HT1080 (cell line): ENCODE measurements at regions not wholly inside any gene's neighbourhood (a gene's known extent, or its start where the extent isn't known, plus 50 kb on each side); places are given as distances from the start of the nearest gene placed in this dataset.
"Not testable (repeated sequence)": the region's sequence is repeated elsewhere in the genome, so short reads cannot be mapped to it uniquely, and the experiment has no call there.

ENCODE experiments used
- DNase-seq: peaks from one replicate; pipeline ENCODE4 v3.0.0-alpha.2; 2015; ENCODE audit warnings: low read depth

DNA sequence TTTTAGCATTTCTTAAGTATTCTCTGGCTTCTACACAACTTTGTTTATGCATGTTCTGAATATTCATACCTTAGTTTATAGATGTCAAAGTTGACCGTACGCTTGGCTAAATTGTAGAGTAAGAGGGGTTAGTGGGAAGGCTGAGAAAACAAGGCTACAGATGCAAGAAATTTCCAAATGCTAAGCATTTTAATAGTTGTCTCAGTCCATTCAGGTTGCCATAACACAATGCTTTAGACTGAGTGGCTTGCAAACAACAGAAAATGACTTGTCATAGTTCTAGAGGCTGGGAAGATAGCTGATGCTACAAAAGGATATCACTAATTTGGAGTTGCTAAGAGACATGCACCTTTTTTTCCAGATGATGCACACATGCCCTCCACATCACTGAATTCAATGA, 53.0 kb upstream of the C1QTNF3 start:
- DNase-seq = not testable (repeated sequence)

DNA sequence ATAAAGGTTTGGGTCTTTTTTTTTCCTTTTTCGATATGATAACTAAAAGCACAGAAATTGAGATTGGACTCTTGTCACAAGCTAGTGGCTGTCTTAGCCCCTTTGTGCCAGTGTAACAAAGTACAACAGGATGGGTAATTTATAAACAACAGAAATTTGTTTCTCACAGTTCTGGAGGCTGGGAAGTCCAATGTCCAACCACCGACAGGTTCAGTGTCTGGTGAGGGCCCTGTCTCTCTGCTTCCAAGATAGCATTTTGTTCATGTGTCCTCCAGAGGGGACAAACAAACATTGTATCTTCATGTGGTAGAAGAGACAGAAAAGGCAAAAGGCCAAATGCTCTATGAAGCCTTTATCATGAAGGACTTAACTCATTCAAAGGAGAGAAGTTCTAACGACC, 56.9 kb upstream of the C1QTNF3 start:
- not testable (repeated sequence) for DNase-seq

DNA sequence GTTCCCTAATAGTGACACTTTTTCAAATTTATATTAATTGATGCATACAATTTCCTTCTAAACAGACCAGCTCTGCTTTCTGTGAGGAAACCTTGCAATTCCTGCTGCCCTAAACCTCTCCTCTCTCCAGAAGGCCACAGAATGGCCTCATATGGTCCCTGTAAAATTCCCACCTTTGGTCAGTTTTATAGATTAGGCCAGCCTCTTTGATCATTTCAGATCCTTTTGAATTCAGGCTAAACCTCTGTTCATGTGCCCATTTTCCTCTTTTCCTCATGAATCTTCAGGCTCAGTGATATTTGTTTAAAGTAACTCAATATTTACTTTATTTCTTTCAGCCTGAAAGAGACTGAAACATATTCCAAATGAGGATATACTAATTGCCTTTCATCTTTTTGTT, 58.6 kb upstream of the C1QTNF3 start:
- DNase-seq = not testable (repeated sequence)

DNA sequence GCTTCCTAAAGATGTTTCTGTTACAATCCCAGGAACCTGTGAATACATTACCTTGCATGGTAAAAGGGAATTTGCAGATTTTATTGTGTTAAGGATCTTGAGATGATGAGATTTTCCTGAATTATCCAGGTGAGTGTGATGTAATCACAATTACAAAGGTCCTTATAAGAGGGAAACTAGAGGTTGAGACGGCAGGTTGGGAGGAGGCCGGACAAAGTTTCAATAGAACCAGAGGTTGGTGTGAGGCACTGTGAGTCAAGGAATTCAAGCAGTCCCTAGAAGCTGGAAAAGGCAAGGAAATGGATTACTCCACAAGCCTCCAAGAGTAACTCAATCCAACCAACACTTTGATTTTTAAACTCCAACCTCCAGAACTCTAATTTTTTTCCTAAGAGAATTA, 65.9 kb upstream of the C1QTNF3 start:
- DNase-seq = not testable (repeated sequence)

DNA sequence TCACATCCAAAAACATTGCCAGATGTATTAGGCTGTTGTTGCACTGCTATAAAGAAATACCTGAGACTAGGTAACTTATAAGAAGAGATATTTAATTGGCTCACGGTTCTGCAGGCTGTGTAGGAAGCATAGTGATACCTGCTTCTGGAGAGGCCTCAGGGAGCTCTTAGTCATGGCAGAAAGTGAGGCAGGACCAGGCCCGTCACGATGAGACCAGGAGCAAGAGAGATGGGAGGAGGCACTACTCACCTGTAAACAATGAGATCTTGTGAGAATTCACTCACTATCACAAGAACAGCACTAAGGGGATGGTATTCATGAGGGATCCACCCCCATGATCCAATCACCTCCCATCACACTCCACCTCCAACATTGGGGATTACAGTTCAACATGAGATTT, 81.3 kb upstream of the C1QTNF3 start:
- DNase-seq = not testable (repeated sequence)

DNA sequence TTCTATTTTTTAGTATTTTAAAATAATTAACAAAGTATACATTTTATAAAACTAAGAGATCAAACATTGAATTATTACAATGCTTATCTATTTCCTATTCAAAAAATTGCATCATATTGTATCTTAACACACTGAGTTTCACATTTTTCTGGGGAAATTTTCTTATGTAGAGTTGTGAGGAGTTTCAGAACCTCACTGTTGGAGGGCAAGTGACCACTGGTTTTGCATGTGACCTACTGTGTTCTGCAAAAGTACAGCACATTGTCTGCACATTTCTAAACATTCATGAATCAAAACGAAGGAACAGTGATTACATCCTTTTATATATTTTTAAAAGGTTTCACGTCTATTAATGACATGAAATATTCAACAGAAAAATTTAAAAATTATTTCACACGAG, 82.3 kb upstream of the C1QTNF3 start:
- DNase-seq = not testable (repeated sequence)

DNA sequence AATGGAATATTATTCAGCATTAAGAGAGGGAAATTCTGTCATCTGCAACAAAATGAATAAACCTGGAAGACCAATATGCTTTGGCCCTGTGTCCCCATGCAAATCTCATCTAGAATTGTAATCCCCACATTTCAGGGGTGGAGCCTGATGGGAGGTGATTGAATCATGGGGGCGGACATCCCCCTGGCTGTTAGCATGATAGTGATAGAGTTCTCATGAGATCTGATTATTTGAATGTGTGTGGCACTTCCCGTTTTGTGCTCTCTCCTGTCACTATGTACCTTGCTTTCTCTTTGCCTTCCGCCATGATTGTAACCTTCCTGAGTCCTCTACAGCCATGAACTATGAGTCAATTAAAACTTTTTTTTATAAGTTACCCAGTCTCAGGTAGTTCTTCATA, 83.7 kb upstream of the C1QTNF3 start:
- not testable (repeated sequence) for DNase-seq

DNA sequence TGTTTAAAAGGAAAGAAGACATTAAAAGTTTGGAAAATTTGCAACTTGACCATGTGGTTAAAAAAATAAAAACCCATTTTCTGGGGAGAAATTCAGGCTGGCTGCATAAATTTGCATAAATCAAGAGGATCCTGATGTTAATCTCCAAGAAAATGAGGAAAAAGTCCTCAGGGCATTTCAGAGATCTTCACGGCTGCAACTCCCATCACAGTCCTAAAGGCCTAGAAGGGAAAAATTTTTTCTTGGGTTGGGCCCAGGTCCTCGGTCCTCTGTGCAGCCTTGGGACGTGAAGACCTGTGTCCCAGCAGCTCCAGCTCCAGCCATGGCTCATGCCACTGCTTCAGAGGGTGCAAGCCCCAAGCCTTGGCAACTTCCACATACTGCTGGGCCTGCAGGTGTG, 84.8 kb upstream of the C1QTNF3 start:
- DNase-seq = not testable (repeated sequence)

DNA sequence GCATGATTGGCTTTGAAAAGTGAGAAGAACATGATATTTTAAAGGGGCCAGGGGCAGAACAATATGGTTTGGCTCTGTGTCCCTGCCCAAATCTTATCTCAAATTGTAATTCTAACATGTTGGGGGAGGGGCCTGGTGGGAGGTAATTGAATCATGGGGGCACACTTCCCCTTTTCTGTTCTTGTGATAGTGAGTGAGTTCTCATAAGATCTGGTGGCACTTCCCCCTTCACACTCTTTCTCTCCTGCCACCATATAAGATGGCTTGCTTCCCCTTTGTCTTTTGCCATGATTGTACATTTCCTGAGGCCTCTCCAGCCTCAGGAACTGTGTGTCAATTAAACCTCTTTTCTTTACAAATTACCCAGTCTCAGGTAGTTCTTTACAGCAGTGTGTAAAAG, 85.9 kb upstream of the C1QTNF3 start:
- not testable (repeated sequence) for DNase-seq

DNA sequence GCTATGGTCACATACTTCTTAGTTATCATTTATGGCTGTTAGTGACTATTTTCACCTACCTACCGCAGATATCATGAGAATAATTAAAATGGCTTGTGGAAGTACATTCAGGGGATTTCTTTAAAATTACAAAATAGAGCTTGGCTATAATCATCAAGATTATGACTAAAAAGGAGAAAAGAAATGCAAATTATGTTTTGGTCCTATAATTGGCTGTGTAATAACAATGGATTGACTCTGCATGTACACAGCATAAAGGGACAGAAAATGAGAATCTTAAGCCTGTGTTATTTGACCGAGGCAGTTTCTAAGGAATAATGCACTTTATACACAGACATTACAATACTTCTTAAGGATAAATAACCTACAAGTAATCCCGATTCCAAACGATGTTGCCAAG, 112.0 kb upstream of the C1QTNF3 start:
- DNase-seq = not testable (repeated sequence)

DNA sequence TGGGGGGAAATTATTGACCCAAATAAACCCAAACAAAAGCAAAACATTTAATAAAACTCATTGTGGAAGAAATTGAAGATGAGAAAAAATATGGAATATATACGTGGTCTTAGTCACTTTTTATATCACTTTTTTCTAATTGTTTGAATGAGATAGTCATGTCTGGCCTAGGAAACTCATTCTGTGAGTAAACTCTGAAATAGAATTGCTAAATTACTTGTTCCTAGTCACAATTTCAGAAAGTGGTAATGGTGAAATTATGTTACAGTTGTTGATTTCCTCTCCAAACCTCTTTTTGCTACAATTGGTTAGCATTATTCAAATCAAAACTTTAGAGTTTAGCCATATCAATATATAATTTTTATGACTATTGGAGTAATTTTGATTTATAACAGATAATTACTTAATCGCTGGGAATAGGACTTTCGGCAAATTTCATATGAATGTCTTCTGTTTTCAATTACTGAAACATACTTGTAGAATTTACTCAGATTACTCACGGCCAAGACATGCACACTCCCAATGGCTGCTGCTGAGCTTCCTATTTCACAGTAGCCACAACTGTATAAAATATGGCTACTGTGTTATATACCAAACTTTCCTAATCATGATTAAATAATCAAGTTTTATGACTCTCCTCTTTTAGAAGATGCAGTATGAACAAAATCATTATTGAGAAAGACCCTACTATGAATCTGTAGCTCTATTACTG, 113.8 kb upstream of the C1QTNF3 start:
- not testable (repeated sequence) for DNase-seq

DNA sequence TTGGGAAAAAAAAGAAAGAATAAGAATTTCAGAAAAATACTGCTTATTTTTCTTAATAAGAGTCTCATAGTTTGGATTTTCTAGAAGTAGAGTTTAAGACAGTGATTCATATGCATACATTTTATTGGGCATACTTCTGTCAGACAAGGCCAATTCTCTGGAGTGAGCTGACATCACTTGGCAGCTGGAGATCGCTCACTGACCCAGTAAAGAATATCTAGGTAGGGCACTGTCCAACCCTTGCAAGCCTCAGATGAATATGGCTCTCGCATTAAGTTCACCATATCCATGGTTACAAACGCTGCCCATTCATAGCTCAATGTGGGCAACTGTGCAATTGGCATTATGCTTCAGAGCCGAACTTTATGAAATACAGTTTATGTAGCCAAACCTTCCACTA, 117.9 kb upstream of the C1QTNF3 start:
- not testable (repeated sequence) for DNase-seq

DNA sequence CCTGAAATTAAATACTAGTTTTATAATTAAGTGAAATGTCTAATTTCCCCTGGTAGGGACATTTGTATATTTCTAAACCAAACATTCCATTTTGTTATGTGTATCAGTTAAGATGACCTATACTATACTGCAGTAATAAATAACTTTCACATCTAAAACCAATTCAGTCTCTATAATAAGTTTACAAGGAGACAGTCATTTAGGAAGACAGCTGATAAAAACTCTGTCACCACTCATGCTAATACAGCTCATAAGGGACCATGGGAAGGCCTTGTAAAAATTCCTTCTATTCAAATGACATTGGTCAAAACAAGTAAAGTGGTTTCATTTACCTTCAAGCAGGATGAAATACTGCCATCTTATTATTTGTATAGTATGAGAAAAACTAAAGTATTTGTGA, 128.4 kb upstream of the C1QTNF3 start:
- not testable (repeated sequence) for DNase-seq

DNA sequence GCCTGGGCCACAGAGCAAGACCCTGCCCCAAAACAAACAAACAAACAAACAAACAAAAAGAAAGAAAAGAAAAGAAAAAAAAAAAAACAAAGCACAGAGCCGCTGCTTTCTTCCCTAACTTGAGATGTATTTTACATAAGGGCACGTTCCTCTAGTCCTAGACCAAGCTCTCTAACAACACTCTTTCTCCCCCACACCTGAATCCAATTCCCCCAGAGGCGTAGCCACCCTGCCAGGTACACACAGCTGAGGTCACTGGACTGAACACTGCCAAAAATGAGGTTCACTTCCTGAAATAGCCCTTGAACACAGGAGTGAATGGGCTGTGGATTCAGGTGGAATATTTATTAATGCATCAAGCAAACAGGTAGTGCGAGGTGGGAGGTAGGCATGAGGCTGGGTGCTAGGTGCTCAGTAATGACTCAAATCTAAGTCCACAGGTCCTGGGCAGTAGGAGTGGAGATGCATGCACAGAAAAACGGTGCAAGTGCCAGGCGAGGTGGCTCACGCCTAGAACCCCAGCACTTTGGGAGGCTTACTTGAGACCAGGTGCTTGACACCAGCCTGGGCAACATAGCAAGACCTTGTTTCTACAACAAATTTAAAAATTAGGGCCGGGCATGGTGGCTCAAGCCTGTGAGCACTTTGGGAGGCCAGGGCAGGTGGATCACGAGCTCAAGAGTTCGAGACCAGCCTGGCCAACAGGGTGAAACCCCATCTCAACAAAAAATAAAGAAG, 136.6 kb upstream of the C1QTNF3 start:
- DNase-seq = not testable (repeated sequence)

DNA sequence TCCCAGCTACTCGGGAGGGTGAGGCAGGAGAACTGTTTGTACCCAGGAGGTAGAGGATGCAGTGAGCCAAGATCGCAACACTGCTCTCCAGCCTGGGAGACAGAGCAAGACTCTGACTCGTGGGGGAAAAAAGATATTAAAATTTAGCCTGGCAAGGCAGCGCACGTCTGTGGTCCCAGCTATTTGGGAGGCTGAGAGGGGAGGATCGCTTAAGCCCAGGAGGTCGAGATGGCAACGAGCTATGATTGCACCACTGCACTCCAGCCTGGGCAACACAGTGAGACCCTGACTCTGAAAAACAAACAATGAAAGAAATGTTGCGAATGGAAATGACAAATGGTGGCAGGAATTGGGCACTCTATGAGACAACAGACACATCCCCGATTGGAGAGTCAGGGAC, 137.2 kb upstream of the C1QTNF3 start:
- DNase-seq = not testable (repeated sequence)

DNA sequence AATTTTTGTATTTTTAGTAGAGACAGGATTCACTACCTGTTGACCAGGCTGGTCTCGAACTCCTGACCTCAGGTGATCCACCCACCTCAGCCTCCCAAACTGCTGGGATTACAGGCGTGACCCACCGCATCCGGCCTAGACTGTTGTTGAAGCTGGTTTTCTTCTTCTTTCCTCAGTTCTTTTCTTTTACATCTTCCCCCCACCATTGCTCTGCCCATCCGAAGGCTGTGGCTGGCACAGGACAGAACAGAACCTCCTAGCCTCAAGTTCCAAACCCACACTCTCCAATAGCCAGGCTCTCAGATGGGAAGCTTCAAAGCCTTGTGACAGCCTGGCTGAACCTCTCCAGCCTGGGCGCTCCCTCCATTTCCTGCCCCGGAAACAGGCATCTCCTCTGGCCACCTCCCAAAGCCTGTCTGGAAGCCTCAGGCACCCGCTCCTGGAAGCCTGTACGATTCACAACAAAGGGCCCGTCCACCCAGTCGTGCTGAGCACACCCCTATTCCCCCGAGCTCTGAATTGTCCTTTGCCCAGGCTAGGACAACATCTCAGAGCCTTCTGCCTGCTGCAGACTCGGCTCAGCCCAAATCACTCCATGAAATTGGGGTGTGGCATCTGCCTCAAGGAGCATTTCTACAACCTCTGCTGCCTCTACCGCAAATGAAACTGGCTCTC, 138.1 kb upstream of the C1QTNF3 start:
- not testable (repeated sequence) for DNase-seq

DNA sequence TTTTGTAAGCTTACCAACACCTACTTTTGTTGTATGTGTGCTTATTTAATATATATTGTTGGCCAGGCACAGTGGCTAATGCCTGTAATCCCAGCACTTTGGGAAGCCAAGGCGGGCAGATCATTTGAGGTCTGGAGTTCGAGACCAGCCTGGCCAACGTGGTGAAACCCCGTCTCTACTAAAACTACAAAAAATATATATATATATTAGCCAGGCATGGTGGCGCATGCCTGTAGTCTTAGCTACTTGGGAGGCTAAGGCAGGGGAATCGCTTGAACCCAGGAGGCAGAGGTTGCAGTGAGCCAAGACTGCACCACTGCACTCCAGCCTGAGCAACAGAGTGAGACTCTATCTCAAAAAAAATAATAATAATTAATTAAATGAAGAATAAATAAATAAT, 142.0 kb upstream of the C1QTNF3 start:
- DNase-seq = not testable (repeated sequence)

DNA sequence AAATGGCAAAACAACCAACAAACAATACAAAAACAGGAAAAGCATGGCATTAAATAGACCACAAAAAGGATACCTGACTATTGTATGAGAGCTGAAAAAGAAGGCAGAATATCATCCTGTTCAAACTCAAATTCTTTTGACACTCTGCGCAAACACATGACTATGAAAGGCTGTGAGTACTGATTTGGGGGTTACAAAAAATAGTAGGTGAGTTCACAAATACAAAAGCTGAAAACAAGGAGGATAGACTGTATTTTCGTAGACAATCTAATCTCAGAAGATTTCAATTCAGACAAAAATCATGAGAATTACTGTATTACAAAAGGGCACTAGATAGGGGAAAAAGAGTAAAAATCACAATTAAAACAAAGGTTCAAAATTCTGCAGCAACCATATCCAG, 142.6 kb upstream of the C1QTNF3 start:
- DNase-seq = peak; percentile 6

DNA sequence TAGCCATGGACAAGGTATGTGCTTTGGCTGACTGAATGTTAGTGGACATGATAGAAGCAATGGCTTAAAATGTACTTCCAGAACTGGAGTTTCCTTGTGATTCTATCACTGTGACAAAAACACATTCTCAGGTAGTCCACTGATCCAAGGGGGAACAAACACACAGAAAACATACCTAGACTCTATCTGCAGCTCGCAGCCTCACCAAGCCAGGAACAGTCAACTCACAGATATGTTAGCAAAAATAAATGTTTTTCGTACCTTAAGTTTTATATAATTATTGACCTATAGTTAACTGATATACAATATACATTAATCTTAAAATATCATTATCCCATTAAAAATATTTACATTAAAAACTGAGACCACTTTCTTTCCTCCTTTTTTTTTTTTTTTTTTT, 143.1 kb upstream of the C1QTNF3 start:
- not testable (repeated sequence) for DNase-seq

DNA sequence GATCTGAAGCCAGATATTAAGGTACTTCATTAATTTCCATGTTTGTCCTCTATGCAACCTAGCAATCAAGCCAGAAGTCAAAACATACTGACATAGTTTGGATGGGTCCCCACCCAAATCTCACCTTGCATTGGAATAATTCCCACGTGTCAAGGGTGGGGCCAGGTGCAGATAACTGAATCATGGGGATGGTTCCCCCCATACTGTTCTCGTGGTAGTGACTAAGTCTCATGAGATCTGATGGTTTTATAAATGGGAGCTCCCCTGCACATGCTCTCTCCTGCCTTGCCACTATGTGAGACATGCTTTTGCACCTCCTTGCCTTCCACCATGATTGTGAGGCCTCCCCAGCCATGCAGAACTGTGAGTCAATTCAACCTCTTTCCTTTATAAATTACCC, 143.9 kb upstream of the C1QTNF3 start:
- DNase-seq = peak; percentile 8

DNA sequence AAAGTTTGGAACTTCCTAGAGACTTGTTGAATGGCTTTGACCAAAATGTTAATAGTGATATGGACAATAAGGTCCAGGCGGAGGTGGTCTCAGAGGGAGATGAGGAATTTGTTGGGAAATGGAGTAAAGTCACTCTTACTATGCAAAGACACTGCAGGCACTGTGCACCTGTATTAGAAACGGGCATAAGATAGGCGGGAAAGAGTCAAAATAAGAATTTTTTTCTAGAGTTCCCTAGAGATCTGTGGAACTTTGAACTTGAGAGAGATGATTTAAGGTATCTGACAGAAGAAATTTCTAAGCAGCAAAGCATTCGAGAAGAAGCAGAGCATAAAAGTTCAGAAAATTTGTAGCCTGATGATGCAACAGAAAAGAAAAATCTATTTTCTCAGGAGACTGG, 144.4 kb upstream of the C1QTNF3 start:
- not testable (repeated sequence) for DNase-seq
